GM12872 (cell line): ENCODE measurements at regions not wholly inside any gene's neighbourhood (a gene's known extent, or its start where the extent isn't known, plus 50 kb on each side); places are given as distances from the start of the nearest gene placed in this dataset.

Source experiments
- CTCF ChIP-seq: IDR thresholded peaks from 3 replicates; pipeline ENCODE4 v1.5.1; 2011; ENCODE audit warnings: low read depth, mild to moderate bottlenecking, low read length, moderate library complexity; ENCODE audit not compliant: insufficient read depth

GRCh38 chr12:42809226-42809625 is 219.7 kb upstream of the PRICKLE1 start:
- TF ChIP-seq CTCF, result no peak

GRCh38 chr12:42807766-42808165 is 218.2 kb upstream of the PRICKLE1 start:
- TF ChIP-seq CTCF, result no peak

- no peak for TF ChIP-seq CTCF
These were observed 217.7 kb upstream of the PRICKLE1 start for GRCh38 chr12:42807251-42807650.

GRCh38 chr12:42804928-42805327 is 215.4 kb upstream of the PRICKLE1 start:
- no peak for TF ChIP-seq CTCF

GRCh38 chr12:42802785-42803189 is 213.2 kb upstream of the PRICKLE1 start:
- no peak for TF ChIP-seq CTCF

- TF ChIP-seq CTCF, result no peak
These were observed 211.7 kb upstream of the PRICKLE1 start for GRCh38 chr12:42801271-42801670.

GRCh38 chr12:42799966-42800365 is 210.4 kb upstream of the PRICKLE1 start:
- TF ChIP-seq CTCF, result no peak
